Loucy (cell line): ENCODE measurements at regions not wholly inside any gene's neighbourhood (a gene's known extent, or its start where the extent isn't known, plus 50 kb on each side); places are given as distances from the start of the nearest gene placed in this dataset.

ENCODE experiments used
- CTCF ChIP-seq: fragments of 200-600 bp; sonication (generic); conservative IDR thresholded peaks from 2 replicates; pipeline ENCODE4 v1.5.1; 2014; ENCODE audit warnings: mild to moderate bottlenecking, antibody characterized with exemption, low read length
- EZH2phosphoT487 ChIP-seq: fragments of 200-600 bp; IDR thresholded peaks from 2 replicates; pipeline ENCODE4 v1.6.1; 2018; ENCODE audit warnings: antibody characterized with exemption, mild to moderate bottlenecking, moderate library complexity, borderline replicate concordance

DNA sequence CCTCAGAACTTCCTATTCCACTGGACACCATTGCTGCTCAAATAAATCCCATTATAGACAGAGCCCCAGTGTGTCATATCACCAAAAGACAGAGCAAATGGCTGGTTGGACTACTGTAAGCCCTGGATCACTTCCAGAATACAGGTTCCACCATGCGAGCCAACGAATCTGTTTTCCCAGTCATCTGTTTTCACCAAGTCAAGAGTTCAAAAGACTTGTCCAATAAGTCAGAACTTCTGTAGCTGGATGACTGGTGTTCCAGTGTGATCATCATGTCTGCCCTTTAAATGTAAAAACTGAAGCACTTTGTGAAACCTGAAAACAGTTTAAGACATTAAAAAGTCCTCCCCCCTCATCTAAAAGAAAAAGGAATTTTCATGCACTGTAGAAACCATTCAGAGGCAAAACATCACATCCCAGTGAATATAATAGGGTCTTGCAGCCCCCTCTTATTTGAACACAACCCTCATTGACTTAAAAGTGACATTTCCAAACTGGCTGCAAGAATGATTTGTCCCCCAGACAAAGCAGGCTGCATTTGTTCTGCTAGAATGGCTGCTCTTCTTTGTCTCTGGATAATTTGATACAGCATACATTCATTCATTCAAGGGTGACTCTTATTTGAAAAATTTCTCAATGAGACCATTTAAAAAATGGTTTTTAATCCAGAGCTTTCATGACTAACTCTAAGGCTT lies 64.6 kb upstream of the TANC1 start:
- no peak for TF ChIP-seq CTCF
- TF ChIP-seq EZH2phosphoT487: no peak
